Mesothelial cell of epicardium (in vitro differentiated cells): ENCODE measurements at regions not wholly inside any gene's neighbourhood (a gene's known extent, or its start where the extent isn't known, plus 50 kb on each side); places are given as distances from the start of the nearest gene placed in this dataset.

Experiments
- DNase-seq, 2 experiments: peaks; one replicate each; pipeline ENCODE4 v3.0.0; 2021; ENCODE audit warnings: low spot score in 2 of 2; ENCODE audit not compliant: unreplicated experiment in 2 of 2
- H3K27ac Mint-ChIP-seq: 2 replicates; pipeline ENCODE4 v1.8.0; 2021; ENCODE audit warnings: mixed read lengths
- H3K27me3 Mint-ChIP-seq: 2 replicates; pipeline ENCODE4 v1.8.0; 2021; ENCODE audit warnings: low read depth, mixed read lengths
- H3K36me3 Mint-ChIP-seq: 2 replicates; pipeline ENCODE4 v1.8.0; 2021; ENCODE audit warnings: mixed read lengths
- H3K4me1 Mint-ChIP-seq: 2 replicates; pipeline ENCODE4 v1.8.0; 2021; ENCODE audit warnings: mixed read lengths
- H3K4me3 Mint-ChIP-seq: 2 replicates; pipeline ENCODE4 v1.8.0; 2021; ENCODE audit warnings: mild to moderate bottlenecking, moderate library complexity, mixed read lengths
- H3K9me3 Mint-ChIP-seq: 2 replicates; pipeline ENCODE4 v1.8.0; 2021; ENCODE audit warnings: mixed read lengths
- CTCF ChIP-seq: fragments of 200-600 bp; sonication (generic); IDR thresholded peaks from one replicate; pipeline ENCODE4 v1.5.0; 2021; ENCODE audit warnings: antibody characterized with exemption; ENCODE audit not compliant: unreplicated experiment

GRCh38 chr6:112874881-112875280, 527.8 kb downstream of the RFPL4B start:
- Mint-ChIP-seq H3K36me3 (peaks cover 12% of the 10 kb centered on the region), H3K27ac (no peak overlapping the region), H3K27me3 (no peaks in the 10 kb centered on the region), H3K4me1 (peaks cover 27% of the 10 kb centered on the region), H3K4me3 (no peak overlapping the region), H3K9me3 (peaks cover 19% of the 10 kb centered on the region)
- no peak for TF ChIP-seq CTCF
- no peak for DNase-seq

GRCh38 chr6:112877134-112878100, 530.3 kb downstream of the RFPL4B start:
- Mint-ChIP-seq H3K27me3 (no peaks in the 10 kb centered on the region), H3K4me1 (peaks cover 36% of the 10 kb centered on the region), H3K9me3 (no peaks in the 10 kb centered on the region), H3K27ac (peak overlapping the region; percentile 86), H3K36me3 (no peaks in the 10 kb centered on the region), H3K4me3 (no peak overlapping the region)
- TF ChIP-seq CTCF = no peak
- DNase-seq = no peak

- TF ChIP-seq CTCF = no peak
- Mint-ChIP-seq H3K4me3 (peak overlapping the region; percentile 44), H3K9me3 (peaks cover 6% of the 10 kb centered on the region), H3K36me3 (no peaks in the 10 kb centered on the region), H3K4me1 (peaks cover 37% of the 10 kb centered on the region), H3K27me3 (no peaks in the 10 kb centered on the region), H3K27ac (no peak overlapping the region)
- DNase-seq = peak in 1 of 2 experiments; percentile 42
These were observed 532.8 kb downstream of the RFPL4B start for GRCh38 chr6:112879920-112880413.

GRCh38 chr6:112881027-112881426, 533.9 kb downstream of the RFPL4B start:
- H3K4me3 Mint-ChIP-seq = peak overlapping the region; percentile 44
- TF ChIP-seq CTCF = no peak
- H3K4me1 Mint-ChIP-seq = peaks cover 37% of the 10 kb centered on the region
- peaks cover 10% of the 10 kb centered on the region for H3K9me3 Mint-ChIP-seq
- H3K27ac Mint-ChIP-seq = no peak overlapping the region
- peaks cover 3% of the 10 kb centered on the region for H3K36me3 Mint-ChIP-seq
- H3K27me3 Mint-ChIP-seq = no peaks in the 10 kb centered on the region
- no peak for DNase-seq

GRCh38 chr6:112881828-112882780, 535.0 kb downstream of the RFPL4B start:
- Mint-ChIP-seq H3K4me3 (no peak overlapping the region), H3K36me3 (peaks cover 3% of the 10 kb centered on the region), H3K27me3 (no peaks in the 10 kb centered on the region), H3K27ac (no peak overlapping the region), H3K9me3 (peaks cover 10% of the 10 kb centered on the region), H3K4me1 (peaks cover 31% of the 10 kb centered on the region)
- TF ChIP-seq CTCF = no peak
- no peak for DNase-seq
